ENCODE measurements at regions not wholly inside any gene's neighbourhood (a gene's known extent, or its start where the extent isn't known, plus 50 kb on each side); places are given as distances from the start of the nearest gene placed in this dataset.
A peak's percentile ranks its signal among the peaks of the same experiment; 100 is the strongest.
"Not testable (repeated sequence)": the region's sequence is repeated elsewhere in the genome, so short reads cannot be mapped to it uniquely, and the experiment has no call there.

DNA sequence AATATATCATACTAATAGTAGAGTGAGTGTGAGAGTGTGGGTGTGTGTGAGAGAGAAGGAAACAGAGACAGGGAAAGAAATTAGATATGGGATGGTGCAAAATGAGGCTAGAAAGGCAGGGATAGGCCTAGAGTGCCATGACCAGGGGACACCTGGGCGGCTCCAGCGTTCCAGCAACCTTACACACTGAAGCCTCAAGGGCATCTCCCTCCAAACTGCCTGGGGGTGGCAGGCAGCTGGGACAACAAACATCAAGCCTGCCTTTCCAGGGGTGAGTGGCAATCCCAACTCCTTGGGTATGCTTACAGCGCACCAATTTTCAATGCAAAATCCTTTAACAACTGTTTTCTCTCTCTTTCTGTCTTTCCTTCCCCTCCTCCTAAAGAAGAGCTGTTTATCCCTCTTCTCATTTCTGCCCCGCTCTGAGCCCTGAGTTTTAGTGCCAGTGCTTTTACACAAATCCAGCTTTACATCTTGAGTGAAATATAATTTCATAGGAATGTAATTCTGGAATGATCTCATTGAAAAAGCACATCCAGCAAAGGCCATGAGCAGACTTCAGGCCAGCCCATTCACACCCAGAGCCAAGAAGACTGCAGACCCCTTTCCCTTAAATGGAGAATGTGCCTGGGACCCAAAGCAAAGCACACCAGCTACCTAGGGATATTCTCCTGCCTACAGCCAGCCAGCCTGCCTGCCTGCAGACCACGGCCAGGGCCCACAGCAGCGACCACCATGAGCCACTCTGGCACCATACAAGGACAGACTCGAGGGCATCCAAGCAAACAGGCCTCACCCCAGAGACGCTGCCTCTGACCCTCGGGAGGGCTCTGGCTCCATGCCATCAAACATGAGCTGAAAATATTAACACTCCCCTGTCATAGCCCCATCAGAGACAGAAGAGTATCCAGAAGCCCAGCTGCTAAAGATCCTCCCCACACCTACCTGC is 90.3 kb downstream of the RPL27A start:
- DNase-seq, result no peak

DNA sequence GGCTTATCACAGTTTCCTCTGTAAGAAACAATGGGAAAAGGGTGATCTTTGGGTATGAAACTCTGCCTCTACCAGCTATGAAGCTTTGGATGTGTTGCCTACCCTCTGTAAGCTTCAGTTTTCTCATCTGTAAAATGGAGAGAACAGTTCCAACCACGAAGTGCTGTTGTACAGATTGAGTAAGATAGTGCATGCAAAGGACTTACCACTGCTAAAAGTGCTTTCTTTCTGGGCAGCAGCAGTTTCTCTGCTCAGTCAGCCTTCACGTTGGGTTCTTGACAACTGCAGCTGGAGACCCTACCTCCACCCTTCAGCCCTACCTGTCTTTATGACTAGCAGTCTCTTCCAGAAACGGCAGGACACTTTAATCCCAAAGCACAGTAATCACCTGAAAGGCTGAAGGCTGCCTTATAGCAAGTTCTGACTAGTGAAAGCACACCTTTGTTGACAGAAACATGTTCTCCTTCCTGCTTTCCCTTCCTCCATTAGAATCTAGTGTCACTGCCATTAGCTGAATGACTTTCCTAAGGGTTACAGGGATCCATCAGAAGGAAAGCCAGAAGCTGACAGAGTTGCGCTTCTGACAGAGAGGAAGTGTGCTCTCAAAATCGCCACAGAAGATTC is 91.4 kb downstream of the RPL27A start:
- peak; percentile 9 for DNase-seq

DNA sequence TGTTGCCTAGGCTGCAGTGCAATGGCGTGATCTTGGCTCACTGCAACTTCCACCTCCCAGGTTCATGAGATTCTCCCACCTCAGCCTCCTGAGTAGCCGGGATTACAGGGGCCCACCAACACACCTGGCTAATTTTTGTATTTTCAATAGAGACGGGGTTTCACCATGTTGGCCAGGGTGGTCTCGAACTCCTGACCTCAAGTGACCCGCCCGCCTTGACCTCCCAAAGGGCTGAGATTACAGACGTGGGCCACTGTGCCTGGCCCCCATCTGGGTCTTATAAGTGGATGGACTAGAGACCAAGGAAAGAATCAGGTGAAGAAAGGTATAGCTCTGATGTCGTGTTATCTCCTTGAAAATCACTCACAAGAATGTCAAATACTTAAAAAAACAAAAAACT is 92.3 kb downstream of the RPL27A start:
- not testable (repeated sequence) for DNase-seq

DNA sequence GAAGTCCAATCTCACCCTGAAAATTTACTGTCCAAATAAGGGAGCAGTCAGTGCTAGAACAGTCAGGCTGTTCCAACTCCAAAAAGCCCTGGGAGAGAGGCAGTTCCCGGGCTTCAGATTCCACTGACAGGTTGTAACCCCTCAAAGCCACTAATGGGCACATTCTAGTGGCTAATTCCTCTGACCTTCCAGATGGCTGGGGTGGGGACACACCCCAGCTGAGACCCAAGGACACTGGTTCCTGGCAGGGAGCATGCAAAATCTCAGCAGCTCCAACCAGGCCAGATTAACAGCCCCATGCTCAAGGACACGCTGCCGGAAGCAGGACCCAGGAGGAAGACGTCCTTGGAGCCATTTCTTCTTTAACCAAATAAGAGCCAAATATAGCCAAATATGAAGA is 92.7 kb downstream of the RPL27A start:
- no peak for DNase-seq

DNA sequence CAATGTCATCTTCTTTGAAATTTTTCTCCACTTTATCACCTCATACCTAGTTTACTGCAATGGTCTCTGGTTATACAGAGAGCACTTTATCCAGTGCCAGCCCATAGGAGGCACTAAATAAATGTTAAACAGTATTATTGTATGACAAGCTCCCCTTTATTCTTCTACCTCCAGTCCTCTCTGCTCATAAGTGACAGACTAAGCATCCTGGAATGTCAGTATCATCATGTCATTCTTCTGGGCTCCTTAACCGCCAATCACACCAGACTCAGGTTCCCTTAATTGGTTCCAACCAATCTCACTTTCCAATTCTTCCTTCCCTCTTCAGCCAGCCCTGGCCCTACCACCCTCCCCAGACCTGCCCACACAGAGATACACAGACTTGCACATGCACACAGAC is 93.1 kb downstream of the RPL27A start:
- no peak for DNase-seq

DNA sequence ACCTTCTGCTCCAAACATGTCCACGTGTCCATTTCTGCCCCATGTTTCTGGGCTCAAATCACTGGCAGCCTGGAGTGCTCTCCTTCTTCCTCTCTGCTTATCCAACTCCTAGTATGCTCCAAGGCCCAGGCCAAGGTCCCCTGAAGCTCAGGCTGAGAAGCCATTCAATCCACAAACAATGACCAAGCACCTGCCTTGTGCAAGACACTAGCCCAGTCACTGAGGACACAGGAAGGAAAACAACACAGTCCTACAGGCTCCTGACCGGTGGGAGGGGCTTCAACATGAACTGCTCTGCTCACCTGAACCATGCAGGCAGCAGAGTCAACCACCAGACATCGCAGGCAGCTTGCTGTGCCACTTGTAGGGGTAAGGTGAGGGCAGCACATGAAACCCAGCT is 93.6 kb downstream of the RPL27A start:
- DNase-seq, result no peak

DNA sequence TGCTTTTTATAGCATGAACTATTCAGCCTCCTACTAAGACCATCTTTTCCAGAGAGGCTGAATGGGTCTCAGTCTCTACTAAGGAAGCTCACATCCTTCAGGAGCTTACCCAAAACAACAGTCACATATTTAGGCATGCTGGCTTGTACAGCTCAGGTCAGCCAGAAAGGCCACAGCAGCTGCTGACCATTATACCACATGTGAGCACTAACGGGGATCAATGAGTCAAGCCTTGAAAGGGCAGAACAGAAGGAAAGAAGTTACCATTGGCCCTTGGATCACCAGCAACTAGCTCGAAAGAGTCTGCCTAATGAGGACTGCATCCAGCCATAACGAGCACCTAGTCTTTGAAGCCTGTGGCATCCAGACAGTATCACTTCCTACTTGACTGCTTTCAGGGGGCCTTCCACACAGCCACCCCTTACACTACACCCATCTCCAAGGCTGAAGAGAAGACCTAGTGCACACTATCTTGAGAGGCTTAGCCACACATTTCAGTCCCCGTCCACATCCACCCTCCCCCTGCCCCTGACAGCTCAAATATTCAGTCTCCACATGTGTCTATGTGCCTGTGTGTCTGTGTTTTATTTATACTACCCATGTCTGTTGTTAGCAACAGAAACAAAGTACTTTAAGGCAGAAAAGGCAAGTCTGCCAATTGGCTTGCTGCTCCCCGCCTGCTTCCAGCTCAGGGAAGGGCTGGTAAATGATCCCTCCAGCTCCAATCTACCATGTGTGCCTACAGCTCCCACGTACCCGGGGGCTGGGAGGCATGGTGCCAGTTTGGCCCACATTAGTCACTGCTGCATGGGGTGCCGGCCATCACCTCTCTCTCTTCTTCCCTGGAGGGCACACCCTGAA is 95.5 kb downstream of the RPL27A start:
- no peak for DNase-seq

DNA sequence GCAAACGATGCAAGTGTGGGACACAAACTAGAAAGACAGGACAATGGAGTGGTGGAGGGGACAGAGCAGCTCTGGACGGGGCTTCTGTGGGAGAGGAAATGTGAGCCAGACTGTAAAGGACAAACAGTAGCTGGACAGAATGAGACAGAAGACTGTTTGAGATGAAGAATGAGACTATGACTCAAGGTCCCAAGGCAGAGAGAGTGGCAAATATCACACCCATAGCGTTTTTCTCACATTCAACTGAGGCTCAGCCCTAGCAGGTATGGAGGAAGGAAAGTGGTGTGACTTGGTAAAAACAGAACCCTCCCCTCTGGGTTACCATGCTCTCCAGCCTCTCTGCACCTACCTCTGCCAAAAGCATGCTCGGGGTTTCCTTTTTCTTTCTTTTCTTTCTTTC is 96.5 kb downstream of the RPL27A start:
- DNase-seq, result no peak

DNA sequence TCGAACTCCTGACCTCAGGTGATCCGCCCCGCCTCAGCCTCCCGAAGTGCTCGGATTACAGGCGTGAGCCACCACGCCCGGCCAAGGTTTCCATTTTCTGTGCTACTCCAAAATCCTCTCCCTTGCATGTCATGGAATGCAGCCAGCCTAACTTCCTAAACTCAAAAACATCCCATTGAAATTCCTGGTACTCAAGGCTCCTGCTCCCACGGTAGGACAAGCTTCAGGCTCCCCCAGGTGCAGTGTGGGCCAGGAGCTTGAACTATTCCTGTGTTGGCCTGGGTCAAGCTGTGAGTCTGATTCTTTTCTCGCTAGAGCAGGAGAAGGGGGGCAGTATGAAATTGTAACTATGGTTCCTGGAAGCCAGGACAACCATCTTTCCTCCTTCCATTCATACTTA is 97.1 kb downstream of the RPL27A start:
- no peak for DNase-seq

DNA sequence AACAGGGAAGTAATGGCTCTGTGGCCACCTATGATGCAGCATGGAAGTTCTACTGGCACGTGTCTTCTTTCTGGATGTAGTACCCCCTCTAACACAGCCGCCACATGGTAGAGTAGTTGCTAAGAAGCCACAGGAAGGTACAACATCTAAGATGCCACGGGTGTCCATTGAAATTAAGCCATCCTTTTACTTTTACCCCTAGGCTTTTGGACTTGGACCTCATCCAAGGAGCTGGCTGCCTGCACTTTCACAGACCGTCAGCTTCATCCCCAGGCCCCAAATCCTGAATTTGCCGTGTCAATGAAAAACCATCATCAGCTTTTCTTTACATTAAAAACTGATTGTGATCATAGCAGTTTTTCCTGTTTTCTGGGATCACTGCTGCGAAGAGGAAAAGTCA is 102.4 kb downstream of the RPL27A start:
- no peak for DNase-seq

DNA sequence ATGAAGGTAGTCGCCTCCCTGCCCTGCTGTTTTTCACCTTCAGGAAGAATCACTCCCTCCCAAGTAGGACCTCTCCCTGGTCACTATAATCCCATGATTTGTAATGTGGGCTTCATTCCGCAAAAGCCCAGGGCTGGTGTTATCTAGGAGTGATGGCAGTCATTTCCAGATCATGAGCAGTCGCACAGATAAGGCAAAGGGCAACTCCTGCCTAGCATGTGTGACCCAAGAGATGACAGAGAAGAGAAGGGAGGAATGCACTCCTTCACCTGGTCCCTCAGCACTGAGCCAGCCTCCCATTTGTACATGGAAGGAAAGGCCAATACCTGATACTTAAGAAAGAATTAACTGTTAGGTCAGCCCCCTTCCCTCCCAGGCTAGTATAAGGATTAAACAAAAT is 102.9 kb downstream of the RPL27A start:
- DNase-seq, result no peak

DNA sequence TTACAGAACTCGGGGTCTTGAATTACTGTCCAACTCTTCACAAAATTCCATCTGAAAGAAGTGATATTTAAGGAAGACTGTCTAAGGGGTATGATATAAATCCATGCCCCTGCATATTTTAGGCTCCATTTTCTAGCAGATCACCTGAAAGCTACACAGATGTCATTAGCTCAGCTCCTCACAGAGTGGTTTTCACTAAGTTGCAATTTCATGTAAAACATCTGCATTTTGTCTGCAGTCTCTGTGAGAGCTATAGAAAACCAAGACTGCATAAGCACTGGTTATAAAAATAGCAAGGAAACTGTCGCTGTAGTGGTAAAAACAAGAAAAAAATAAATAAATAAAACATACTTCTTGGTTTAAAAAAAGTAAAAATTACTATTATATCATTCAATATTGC is 103.4 kb downstream of the RPL27A start:
- DNase-seq, result no peak

DNA sequence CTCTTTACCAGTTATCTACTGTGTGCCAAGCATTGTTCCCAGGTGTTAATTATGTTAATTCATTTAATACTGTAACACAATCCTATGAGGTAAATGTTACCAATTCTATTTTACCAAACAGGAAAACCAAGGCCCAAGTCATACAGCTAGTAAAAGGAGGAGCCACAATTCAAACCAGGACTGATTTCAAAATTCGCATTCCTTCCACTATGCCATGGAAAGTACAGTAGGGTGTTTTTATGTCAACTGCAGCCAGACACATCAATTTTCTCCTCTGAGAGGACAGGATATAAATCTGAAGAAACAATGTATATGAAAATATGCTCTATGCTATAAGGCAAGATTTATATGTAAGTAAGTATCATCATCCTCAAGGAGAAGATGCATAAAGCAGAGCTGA is 104.3 kb downstream of the RPL27A start:
- DNase-seq, result no peak

DNA sequence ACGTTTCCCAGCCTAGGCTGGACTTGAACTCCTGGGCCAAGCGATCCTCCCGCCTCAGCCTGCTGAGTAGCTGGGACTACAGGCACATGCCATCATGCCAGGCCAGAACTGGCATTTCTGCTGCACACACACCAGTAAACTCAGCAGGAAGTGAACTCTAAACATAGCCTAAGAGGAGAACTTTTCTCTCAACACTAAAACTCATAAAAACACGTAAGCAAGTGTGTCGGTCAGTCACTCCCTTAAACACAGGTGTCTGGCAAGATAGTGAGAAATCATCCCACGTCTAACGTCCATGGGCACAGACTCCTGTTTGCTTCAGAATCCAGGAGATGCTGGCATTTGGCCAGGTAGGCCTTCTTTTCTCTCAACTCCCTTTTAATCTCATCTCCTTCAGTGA is 104.8 kb downstream of the RPL27A start:
- no peak for DNase-seq

DNA sequence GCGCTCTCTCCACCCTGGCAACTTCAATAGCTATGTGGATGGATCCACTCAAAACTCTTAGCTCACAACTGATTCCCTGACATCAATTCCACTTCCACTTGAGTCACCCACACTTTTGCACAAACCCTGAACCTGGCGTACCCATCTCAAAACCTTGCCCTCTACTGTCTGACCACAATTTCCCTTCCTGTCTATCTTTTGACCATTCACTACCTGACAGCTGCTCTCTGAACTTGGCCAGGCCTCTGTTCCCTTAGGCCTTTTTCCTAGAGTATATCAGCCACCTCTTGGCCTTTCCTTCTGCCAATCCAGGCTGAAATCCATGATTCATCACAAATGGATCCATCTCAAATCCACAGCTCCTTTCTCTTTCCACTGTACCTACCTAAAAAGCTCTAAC is 106.0 kb downstream of the RPL27A start:
- no peak for DNase-seq

DNA sequence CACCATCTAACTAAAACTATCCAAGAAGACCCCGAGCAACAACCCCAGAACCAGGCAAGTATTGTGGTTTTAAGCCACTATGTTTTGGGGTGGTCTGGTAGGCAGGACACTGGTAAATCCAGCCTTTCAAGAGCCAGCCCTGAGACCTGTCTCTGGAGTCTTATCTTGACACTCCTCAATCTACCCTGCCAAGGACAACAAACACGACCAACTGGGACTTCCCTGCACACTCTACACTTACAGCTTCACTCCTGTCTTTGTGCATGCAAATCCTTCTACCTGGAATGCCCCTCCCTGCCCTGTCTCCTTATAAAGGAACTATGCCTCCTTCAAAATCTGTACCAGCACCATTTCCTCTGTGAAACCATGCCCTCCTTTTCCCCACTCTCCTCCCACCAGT is 107.3 kb downstream of the RPL27A start:
- no peak for DNase-seq

DNA sequence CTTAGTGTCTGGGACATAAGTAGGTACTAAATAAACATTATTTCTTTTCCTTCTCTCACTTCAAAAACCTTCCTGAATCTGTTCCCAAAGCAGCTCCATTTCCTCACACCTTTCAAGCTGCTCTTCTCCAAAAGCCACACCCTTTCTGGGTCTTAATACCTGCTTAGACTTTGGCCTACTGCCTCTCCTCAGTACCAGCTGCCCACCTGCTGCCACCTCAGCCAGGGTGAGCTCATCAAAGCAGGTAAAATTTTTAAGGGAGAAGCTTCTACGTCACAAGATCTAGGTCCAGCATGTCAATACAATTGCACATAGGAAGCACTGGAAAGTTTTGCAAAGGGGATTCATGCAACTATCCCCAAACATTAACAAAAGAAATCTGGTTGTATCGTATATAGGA is 108.4 kb downstream of the RPL27A start:
- no peak for DNase-seq

DNA sequence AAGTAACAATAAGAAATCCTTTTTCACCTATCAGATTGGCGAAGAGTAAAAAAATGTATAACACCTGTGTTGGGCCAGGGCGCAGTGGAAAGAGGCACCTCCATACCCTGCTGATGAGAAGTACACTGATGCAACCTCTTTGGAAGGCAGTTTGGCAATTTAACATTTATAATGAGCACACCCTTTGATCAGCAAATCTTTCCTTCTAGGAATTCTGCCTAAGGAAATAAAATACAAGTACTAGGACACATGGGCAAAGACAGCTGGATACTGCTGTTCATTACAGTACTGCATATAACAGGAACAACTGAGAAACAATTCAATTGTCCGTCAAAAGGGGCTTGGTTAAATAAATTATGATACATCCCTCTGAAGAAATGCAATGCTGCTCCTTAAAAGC is 110.1 kb downstream of the RPL27A start:
- no peak for DNase-seq

DNA sequence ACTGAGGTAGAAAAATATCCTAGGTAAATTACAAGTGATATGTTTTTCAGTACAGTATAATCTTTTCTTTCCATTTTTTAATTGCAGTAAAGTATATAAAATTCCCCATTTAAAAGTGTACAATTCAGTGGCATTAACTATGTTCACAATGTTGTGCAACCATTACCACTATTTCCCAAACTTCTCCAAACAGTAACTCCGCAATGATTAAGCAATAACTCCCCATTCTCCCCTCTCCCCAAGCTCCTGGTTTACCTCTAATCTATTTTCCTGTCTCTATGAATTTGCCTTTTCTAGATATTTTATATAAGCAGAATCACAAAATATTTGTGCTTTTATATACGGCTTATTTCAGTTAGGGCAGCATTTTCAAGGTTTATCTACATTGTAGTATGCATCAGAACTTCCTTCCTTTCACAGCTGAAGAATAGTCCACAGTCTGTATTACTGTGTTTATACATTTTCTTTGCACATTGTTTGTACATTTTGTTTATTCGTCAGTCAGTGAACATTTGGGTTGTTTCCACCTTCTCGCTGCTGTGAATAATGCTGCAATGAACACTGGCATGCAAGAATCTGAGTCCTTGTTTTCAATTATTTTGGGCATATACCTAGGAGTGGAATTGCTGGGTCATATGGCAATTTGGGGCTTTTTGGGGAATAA is 110.7 kb downstream of the RPL27A start:
- DNase-seq, result no peak

DNA sequence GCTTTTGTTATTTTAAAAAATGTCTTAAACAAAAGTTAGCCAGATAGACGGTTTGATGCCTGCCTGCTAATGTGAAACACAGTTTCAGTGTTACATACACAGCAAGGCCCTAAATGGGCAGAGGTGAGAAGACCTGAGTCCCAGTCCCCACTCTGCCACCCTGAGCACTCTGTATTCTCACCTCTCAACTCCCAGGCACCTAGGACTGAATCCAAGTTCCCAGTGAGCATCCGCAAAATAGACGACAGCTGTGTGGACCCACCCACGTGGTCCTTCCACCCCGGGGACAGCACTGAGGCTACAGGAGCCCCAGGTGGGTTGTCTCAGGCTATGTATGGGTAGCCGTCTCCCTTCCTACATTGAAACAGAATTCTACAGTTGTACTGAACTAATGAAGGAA is 111.5 kb downstream of the RPL27A start:
- no peak for DNase-seq

DNA sequence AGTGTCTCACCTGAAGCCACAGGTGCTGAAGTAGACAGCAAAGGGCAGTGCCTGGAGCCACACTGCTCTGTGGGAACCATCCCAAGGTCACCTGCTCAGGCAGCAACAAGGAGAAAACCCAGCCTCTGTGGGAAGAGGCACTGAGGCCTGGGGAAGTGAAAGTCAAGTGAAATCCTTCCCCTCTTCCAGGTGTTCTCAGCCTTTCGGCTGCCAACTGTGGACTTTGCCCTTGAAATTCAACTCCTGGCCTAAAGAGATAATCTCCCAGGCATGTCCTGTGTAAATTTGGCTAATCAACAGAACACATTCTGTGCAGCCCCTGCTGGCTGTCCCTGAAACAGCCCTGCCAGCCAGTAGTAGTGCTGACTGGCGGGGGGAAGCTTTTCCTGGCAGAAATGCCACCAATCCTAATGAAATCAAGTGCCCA is 112.1 kb downstream of the RPL27A start:
- no peak for DNase-seq

DNA sequence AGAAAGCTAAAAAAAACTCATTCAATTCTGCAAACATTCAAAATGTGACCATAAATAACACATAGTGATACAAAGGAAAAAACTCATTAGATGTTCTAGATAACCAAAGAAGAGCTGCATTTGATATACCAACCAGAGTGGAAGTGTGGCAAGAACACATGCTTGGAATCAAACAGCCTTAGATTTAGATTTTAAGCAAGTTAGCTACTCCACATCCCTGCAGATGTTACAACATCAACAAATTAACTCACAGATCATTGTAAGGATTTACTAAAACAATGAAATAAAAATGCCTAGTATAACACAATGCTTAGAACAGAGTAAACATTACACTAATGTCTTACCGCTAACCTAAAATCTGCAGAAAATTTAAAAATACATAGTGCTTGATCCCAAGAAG is 114.0 kb upstream of the AKIP1 start:
- DNase-seq, result no peak

DNA sequence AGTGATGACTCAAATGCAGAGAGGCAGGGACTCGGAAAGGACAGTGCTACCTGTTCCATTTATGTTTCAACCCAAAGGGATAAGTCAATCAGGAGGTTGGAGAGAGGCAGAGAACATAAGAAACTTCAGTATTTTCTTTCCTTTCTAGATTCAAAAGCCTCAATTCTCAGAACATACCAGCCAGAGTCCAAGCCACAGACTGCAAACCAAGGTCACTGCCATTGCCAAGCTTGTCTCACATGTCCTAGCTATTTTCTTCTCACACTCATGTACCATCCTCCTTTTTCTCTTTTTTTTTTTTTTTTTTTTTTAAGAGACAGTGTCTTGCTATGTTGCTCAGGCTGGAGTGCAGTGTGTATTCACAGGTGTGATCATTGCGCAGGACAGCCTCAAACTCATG is 111.7 kb upstream of the AKIP1 start:
- DNase-seq, result no peak

All from DMS153 (cell line).